ENCODE measurements at regions not wholly inside any gene's neighbourhood (a gene's known extent, or its start where the extent isn't known, plus 50 kb on each side); places are given as distances from the start of the nearest gene placed in this dataset.

DNA sequence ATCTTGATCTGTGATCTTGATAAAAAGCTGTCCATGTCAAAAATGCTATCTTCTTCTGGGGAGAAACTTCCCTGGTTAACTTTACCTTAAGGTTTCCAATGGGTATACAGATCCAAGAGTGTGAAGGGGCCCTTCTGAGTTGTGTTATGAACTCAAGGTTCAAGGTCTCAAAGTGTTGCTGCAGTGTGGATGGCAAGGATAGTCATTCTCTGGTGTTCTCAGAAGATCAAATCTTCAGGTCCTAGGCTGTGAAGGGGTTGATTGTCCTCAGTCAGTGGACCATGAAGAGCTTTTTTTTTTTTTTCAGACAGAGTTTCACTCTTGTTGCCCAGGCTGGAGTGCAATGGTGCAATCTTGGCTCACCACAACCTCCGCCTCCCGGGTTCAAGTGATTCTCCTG lies 114.4 kb downstream of the SPTSSA start:
- DNase-seq = no peak

DNA sequence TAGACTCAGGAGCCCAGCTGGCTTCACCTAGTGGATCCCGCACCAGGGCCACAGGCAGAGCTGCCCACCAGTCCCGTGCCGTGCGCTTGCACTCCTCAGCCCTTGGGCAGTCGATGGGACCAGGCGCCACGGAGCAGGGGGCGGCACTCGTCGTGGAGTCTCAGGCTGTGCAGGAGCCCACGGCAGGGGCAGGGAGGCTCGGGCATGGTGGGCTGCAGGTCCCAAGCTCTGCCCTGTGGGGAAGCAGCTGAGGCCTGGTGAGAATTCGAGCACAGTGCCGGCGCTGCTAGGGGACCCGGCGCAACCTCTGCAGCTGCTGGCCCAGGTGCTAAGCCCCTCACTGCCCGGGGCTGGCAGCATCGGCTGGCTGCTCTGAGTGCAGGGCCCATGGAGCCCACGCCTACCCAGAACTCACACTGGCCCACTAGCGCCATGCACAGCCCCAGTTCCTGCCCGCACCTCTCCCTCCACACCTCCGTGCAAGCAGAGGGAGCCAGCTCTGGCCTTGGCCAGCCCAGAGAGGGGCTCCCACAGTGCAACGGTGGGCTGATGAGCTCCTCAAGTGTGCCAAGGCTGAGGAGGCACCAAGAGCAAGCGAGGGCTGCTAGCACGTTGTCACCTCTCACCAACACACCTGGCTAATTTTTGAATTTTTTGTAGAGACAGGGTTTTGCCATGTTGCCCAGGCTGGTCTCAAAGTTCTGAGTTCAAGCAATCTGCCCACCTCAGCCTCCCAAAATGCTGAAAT lies 116.1 kb downstream of the SPTSSA start:
- DNase-seq = no peak

DNA sequence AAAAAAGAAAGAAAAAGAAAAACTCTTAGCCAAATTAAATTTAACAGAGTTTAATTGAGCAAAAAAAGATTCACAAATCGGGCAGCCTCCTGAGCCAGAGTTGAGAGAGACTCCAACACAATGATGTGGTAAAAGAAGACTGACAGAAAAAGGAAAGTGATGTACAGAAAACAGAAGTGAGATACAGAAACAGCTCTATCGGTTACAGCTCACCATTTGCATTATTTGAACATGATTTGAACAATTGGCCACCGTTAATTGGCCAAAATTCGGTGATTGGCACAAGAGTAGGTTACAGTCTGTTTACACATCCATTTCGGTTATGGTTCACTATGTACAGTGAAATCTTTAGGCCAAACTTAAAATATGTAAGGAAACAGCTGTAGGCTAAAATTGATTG lies 117.7 kb downstream of the SPTSSA start:
- DNase-seq = no peak

DNA sequence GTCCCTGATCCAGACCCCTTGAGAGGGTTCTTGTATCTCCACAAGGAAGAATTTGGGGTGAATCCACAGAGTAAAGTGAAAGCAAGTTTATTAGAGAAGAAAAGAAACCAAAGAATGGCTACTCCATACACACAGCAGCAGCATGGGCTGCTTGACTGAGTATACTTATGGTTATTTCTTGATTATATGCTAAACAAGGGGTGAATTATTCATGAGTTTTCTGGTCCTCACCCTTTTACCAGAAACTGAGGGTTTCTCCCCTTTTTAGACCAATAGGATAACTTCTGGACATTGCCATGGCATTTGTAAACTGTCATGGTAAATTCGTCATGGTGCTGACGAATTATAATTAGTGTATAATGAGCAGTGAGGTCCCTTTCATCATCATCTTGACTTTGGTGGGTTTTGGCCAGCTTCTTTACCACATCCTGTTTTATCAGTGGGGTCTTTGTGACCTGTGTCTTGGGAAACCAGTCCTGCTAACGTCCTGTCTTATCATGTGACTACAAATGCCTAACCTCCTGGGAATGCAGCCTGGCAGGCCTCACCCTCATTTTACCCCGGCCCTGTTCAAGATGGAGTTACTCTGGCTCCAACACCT lies 121.9 kb downstream of the SPTSSA start:
- DNase-seq = no peak

- DNase-seq = no peak
Observed at GRCh38 chr14:34338056-34338455, 124.0 kb downstream of the SPTSSA start.

- no peak for DNase-seq
Observed at GRCh38 chr14:34336501-34336900, 125.5 kb downstream of the SPTSSA start.

DNA sequence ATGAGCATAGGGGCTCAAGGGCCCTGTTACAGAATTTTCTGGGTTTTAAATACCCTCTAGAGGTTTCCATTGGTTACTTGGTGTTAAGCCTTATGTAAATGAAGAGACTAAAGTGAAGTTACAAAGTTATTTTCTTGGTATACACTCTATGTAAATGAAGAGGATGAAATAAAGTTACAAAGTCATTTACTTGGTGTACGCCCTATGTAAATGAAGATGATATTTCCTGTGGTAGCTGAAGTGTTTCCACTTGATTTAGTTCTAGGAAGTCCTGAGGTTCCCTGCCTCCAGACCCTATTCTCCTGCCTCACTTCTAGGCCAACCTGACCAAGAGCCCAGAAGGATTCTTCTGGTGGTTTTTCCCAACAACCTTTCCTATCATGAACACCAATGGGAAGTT lies 126.1 kb downstream of the SPTSSA start:
- DNase-seq = no peak

GRCh38 chr14:34334329-34334728 lies 127.7 kb downstream of the SPTSSA start:
- DNase-seq = no peak

DNA sequence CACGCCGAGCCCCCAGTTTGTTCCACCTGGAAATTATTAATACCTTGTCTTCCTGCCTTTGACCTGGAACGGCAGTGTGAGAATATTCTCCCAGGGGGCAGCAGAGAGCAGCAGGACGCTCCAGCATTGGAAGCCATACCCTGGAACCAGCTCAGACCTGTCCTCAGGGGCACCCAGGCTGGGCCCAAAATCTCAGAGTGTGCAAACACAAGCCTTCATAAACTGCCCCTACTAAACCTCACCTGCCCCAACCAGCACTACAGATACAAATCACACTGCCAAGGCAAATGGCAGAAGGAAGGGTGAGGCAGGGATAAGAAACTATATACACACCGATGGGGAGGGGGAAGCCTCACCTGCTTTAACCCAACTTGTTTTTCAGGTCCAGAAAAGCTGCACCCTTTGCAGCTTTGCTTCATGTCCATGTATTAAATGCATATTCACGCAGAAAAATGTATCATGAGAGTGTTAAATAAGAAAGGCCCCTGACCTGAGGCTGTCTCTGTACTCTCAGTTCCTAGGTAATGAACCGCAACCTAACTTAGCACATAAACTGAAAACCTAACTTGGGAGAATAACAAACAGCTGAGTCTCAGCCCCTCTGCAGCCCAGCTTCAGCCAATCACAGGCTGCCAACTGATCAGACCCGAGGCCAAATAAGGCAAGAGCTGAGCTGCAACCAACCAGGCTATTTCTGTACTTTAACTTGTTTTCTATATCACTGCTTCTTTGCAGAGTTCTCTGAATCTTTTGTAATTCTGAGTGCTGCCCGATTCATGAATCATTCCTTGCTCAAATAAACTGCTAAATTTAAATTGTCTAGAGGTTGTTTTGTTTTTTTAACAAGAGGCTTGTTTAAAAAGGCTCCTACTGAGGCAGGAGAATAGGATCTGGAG lies 130.1 kb downstream of the SPTSSA start:
- DNase-seq = peak; percentile 69

- no peak for DNase-seq
Observed at GRCh38 chr14:34330846-34331245, 131.2 kb downstream of the SPTSSA start.

- DNase-seq = no peak
Observed at GRCh38 chr14:34329301-34329700, 132.7 kb downstream of the SPTSSA start.

- DNase-seq = no peak
Observed at GRCh38 chr14:34328178-34328577, 133.9 kb downstream of the SPTSSA start.

- DNase-seq = no peak
Observed at GRCh38 chr14:34325493-34325892, 136.5 kb downstream of the SPTSSA start.

GRCh38 chr14:34324363-34324795 lies 137.7 kb downstream of the SPTSSA start:
- DNase-seq = peak; percentile 26

- DNase-seq = peak; percentile 60
Observed at GRCh38 chr14:34322940-34323418, 139.1 kb downstream of the SPTSSA start.

GRCh38 chr14:34319140-34319539 lies 142.9 kb downstream of the SPTSSA start:
- no peak for DNase-seq

- no peak for DNase-seq
Observed at GRCh38 chr14:34318014-34318413, 144.0 kb downstream of the SPTSSA start.

DNA sequence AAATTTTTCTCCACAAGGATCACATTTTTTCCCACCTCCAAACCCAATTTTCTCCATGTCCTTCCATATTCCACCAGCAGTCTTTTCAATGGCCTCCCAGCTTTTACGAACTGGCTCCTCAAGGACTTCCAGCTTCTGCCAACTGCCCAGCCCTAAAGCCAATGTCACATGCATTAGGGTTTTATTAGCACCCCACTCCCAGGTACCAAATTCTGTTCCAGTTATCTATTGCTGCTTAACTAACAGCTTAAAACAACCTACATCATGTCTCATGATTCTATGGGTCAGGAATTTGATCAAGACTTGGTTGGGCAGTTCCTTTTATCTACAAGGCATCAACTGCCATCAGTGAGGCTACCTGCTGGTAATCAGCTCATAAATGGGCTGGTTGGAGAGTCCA lies 151.3 kb downstream of the SPTSSA start:
- DNase-seq = no peak

- DNase-seq = no peak
Observed at GRCh38 chr14:34303811-34304210, 158.2 kb downstream of the SPTSSA start.

DNA sequence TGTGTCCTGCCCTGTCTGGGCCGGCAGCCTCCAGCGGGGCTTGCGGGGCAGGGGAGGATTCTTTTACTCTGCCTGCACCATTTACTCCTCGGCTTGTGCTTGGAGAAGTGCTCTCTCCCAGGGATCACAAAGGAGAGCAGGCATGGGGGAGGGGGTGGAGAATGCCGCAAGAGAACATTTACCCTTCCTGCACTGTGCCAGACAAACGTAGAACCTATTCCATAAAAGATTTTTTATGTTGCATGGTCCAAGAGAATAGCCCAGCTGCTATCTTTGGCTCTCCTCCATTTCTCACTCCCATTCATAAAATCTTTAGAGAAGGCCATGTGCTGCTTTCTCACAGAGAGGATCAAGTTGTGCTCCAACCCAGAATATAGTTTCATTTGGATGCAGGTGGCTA lies 159.4 kb downstream of the SPTSSA start:
- DNase-seq = peak; percentile 85

DNA sequence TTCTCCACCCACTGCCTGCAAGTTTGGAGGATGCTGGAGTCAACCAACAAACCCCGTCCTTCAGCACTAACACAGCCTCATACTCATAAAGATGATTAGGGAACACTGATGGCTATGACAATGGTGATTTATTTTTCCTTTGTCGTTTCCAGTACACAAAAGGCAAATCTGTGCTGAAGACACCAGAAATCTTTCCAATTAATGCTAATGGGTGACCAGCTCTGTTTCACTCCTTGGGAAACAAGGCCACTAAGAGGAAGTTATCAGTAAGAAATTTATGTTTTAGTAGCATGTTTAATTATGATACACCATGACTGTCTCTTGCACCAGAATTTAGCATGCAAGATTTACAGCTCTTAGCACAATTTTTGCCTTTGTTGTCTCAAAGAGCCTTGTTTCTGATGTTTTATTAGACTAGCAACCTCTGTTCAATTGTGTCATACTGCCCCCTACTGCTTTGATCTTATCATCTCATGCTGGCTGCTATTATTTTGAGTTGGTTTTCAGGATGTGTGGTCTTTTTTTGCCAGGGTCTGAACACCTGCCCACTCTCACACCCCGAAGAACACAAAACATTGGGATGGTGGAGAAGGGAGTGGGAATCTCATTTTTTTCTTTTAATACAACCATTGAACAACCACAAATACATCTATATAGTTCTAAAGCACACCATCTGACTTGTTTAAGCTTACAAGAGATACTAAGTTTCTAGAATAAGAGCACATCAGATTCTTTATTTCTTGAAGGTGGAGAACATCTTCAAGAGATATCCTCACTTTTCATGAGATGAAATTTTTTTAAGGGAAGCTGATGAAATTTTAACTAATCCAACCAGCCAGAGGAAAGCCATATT lies 160.9 kb downstream of the SPTSSA start:
- peak; percentile 53 for DNase-seq

DNA sequence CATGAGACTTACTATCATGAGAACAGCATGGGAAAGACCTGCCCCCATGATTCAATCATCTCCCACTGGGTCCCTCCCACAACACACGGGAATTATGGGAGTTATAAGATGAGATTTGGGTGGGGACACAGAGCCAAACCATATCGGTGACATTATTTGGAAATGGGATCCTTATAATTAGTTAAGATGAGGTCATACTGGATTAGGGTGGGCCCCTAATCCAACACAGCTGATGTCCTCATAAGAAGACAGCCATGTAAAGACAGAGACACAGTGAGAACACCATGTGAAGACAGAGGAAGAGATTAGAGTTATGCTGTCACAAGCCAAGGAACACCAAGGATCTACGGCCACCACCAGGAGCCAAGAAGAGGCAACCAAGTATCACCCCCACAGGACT lies 161.7 kb downstream of the SPTSSA start:
- DNase-seq = no peak

- no peak for DNase-seq
Observed at GRCh38 chr14:34299360-34299759, 162.7 kb downstream of the SPTSSA start.

All from NCI-H1092 (cell line).